ENCODE measurements at regions not wholly inside any gene's neighbourhood (a gene's known extent, or its start where the extent isn't known, plus 50 kb on each side); places are given as distances from the start of the nearest gene placed in this dataset.

- TF ChIP-seq POLR2AphosphoS5 (IDR thresholded peaks at IDR 0.05; ENCODE audit: low read depth, low read length) (no peak), REST (IDR thresholded peaks at IDR 0.05; ENCODE audit: insufficient read depth in 1 of 2, low read depth in 2 of 2, low read length in 2 of 2) (no peak)
Observed at GRCh38 chr13:73129023-73129422, 70.2 kb downstream of the KLF5 start.

Measured in PFSK-1 (cell line).